ENCODE measurements at regions not wholly inside any gene's neighbourhood (a gene's known extent, or its start where the extent isn't known, plus 50 kb on each side); places are given as distances from the start of the nearest gene placed in this dataset.

GRCh38 chr4:33037464-33037863 is 2317.3 kb downstream of the PCDH7 start:
- no peak for TF ChIP-seq USF1 (IDR thresholded peaks at IDR 0.05)
- TF ChIP-seq TCF12 (IDR thresholded peaks at IDR 0.05; ENCODE audit: low read depth) = no peak
- TF ChIP-seq CREB1 (IDR thresholded peaks at IDR 0.05; ENCODE audit: low read depth) = no peak
- no peak for TF ChIP-seq REST (IDR thresholded peaks at IDR 0.05; ENCODE audit: low read depth)
- no peak for TF ChIP-seq EGR1 (IDR thresholded peaks at IDR 0.05)
- no peak for TF ChIP-seq CEBPB (IDR thresholded peaks at IDR 0.05)
- TF ChIP-seq EP300 (IDR thresholded peaks at IDR 0.05; ENCODE audit: borderline replicate concordance) = no peak
- TF ChIP-seq YY1 (IDR thresholded peaks at IDR 0.05; ENCODE audit: low read depth) = no peak
- TF ChIP-seq FOXM1 (IDR thresholded peaks at IDR 0.05; ENCODE audit: borderline replicate concordance, low read depth) = no peak
- TF ChIP-seq NFIC (IDR thresholded peaks at IDR 0.05) = no peak
- TF ChIP-seq MAX (IDR thresholded peaks at IDR 0.05) = no peak
- no peak for TF ChIP-seq TAF1 (IDR thresholded peaks at IDR 0.05; ENCODE audit: low read depth)
